ENCODE measurements at regions not wholly inside any gene's neighbourhood (a gene's known extent, or its start where the extent isn't known, plus 50 kb on each side); places are given as distances from the start of the nearest gene placed in this dataset.

DNA sequence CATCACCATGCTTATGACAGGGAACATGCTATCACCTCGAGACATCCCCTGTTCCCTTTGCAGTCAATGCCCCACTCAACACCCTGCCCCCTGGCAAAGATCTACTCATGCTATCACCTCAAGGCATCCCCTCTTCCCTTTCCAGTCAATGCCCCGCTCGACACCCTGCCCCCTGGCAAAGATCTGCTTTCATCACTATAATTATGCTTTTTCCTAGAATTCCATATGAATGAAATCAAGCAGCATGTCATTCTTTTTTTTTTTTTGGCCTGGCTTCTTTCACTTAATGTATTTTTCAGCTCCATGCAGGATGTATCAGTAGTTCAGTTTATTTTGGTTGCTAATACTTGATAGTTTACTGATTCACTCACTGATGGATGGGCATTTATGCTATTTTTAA is 554.9 kb downstream of the CDH26 start:
- peaks cover 39% of the 10 kb centered on the region for H3K4me1 Mint-ChIP-seq
- no peaks in the 10 kb centered on the region for H3K9me3 Mint-ChIP-seq
- H3K4me3 Mint-ChIP-seq: no peak overlapping the region
- DNase-seq (ENCODE audit: low read depth, low spot score): no peak
- H3K27ac Mint-ChIP-seq (ENCODE audit: unreplicated experiment): no peak overlapping the region
- TF ChIP-seq, protein P1, sequence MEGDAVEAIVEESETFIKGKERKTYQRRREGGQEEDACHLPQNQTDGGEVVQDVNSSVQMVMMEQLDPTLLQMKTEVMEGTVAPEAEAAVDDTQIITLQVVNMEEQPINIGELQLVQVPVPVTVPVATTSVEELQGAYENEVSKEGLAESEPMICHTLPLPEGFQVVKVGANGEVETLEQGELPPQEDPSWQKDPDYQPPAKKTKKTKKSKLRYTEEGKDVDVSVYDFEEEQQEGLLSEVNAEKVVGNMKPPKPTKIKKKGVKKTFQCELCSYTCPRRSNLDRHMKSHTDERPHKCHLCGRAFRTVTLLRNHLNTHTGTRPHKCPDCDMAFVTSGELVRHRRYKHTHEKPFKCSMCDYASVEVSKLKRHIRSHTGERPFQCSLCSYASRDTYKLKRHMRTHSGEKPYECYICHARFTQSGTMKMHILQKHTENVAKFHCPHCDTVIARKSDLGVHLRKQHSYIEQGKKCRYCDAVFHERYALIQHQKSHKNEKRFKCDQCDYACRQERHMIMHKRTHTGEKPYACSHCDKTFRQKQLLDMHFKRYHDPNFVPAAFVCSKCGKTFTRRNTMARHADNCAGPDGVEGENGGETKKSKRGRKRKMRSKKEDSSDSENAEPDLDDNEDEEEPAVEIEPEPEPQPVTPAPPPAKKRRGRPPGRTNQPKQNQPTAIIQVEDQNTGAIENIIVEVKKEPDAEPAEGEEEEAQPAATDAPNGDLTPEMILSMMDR (conservative IDR thresholded peaks at IDR 0.05): no peak
- H3K36me3 Mint-ChIP-seq (ENCODE audit: low read depth): no peaks in the 10 kb centered on the region
- H3K27me3 Mint-ChIP-seq (ENCODE audit: low read depth): no peaks in the 10 kb centered on the region

DNA sequence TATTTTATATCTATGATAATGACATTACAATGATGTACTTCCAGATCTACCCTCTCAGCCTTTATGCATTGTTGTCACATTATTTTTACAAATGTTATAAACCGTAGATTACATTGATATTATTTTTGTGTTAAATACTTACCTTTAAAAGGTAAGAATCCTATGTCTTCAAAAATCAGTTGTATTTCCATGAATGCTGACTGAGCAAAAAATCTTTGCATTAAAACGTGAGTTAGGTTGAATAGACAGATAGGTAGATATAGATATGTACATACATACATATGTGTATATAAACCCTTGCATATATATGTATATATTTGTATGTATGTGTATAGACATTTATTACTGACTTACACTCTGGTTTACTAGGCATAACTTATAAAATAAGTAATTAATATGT is 558.2 kb downstream of the CDH26 start:
- no peak for DNase-seq (ENCODE audit: low read depth, low spot score)
- H3K4me3 Mint-ChIP-seq: no peak overlapping the region
- no peaks in the 10 kb centered on the region for H3K9me3 Mint-ChIP-seq

DNA sequence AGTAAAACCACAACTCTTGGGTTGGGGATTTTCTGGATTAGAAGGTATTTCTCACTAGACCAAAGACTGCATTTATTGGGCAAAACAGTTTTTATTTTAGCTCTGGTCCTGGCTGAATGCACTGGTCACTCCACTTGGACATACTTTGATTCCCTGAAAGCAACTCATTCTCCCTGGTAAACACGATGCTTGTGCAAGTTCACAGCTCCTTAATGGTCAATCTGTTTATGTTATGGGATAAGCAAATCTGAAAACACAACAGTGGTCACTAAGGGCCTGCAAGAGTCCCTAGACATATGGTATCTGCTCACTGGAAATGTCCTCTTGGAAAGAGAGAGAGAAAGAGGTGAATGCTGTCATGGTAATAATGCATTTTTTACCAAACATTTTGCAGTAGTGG is 559.8 kb downstream of the CDH26 start:
- H3K36me3 Mint-ChIP-seq (ENCODE audit: low read depth): no peaks in the 10 kb centered on the region
- no peak overlapping the region for H3K27ac Mint-ChIP-seq (ENCODE audit: unreplicated experiment)
- no peak for DNase-seq (ENCODE audit: low read depth, low spot score)
- H3K27me3 Mint-ChIP-seq (ENCODE audit: low read depth): no peaks in the 10 kb centered on the region
- peaks cover 5% of the 10 kb centered on the region for H3K4me1 Mint-ChIP-seq
- TF ChIP-seq, protein P1 (conservative IDR thresholded peaks at IDR 0.05): no peak
- H3K4me3 Mint-ChIP-seq: no peak overlapping the region
- H3K9me3 Mint-ChIP-seq: no peaks in the 10 kb centered on the region

More for the DNA sequence above, 558.2 kb downstream of the CDH26 start:
- Mint-ChIP-seq H3K27me3 (ENCODE audit: low read depth) (no peaks in the 10 kb centered on the region), H3K27ac (ENCODE audit: unreplicated experiment) (no peak overlapping the region), H3K4me1 (peaks cover 21% of the 10 kb centered on the region), H3K36me3 (ENCODE audit: low read depth) (no peaks in the 10 kb centered on the region)
- TF ChIP-seq, protein P1 (conservative IDR thresholded peaks at IDR 0.05): no peak

DNA sequence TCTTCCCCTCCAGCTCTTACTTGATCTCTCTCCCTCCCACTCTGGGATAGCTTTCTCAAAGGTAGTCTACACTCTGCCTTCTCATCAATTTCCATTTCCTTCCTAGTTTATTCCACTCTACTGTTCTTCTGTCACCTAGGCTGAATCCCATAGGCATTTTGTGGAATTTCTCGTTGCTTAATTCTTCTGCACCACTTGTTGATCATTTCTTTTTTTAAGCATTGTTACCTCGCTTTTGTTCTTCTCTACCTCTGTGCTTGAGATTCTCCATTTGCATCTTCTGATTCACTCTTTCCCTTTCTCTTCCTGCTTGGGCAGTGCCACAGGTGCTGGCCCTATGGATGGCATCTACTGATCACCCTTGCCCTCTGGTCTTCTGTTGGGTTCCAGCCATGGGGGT is 567.2 kb downstream of the CDH26 start:
- no peak for DNase-seq (ENCODE audit: low read depth, low spot score)
- H3K27me3 Mint-ChIP-seq (ENCODE audit: low read depth): no peaks in the 10 kb centered on the region
- TF ChIP-seq, protein P1 (conservative IDR thresholded peaks at IDR 0.05): no peak
- peaks cover 10% of the 10 kb centered on the region for H3K9me3 Mint-ChIP-seq
- no peak overlapping the region for H3K4me3 Mint-ChIP-seq
- H3K36me3 Mint-ChIP-seq (ENCODE audit: low read depth): no peaks in the 10 kb centered on the region
- H3K27ac Mint-ChIP-seq (ENCODE audit: unreplicated experiment): no peak overlapping the region
- H3K4me1 Mint-ChIP-seq: no peaks in the 10 kb centered on the region

DNA sequence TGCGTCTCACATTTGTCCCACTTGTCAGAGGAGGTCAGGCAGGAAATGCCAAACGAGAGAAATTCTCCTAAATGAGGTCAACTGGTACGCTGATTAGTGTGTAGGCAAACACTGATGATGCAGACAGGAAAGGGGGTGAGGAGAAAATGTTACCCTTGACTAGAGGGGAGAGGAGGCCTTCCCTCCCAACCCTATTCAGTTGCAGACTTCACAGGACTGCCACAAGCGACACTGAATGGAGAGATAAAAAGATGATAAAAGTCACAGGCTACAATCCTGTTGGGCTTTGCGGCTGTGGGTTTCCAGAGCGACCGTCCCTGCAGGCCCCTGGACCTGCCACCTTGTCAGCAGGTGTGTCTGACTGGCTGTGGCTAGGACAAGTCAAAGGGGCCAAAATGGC is 569.4 kb downstream of the CDH26 start:
- no peak overlapping the region for H3K27ac Mint-ChIP-seq (ENCODE audit: unreplicated experiment)
- no peaks in the 10 kb centered on the region for H3K36me3 Mint-ChIP-seq (ENCODE audit: low read depth)
- no peak overlapping the region for H3K4me3 Mint-ChIP-seq
- TF ChIP-seq, protein P1 (conservative IDR thresholded peaks at IDR 0.05): no peak
- H3K4me1 Mint-ChIP-seq: no peaks in the 10 kb centered on the region
- DNase-seq (ENCODE audit: low read depth, low spot score): no peak
- H3K27me3 Mint-ChIP-seq (ENCODE audit: low read depth): no peaks in the 10 kb centered on the region
- H3K9me3 Mint-ChIP-seq: peaks cover 10% of the 10 kb centered on the region

DNA sequence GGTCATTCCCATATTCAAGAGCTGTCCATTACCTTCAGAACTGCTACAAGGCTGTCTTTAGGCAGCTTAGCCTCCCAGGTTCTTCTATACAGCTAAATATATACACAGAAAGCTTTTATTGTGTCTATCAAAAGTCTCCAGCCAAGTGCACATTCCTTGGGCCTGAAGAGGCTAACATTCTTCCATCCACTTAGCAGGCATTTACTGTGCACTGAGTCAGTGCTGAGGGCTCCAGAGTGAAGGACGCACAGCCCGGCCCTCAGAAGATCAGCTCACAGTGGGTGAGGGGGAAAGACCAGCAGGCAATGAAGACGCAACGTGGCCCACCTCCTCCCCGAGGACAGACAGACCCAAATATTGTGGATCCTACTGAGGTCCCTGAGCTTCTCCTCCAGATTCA is 569.9 kb downstream of the CDH26 start:
- Mint-ChIP-seq H3K4me3 (no peak overlapping the region), H3K4me1 (no peaks in the 10 kb centered on the region), H3K27me3 (ENCODE audit: low read depth) (no peaks in the 10 kb centered on the region)

More for the DNA sequence above, 569.9 kb downstream of the CDH26 start:
- DNase-seq (ENCODE audit: low read depth, low spot score): no peak
- H3K36me3 Mint-ChIP-seq (ENCODE audit: low read depth): no peaks in the 10 kb centered on the region
- TF ChIP-seq, protein P1 (conservative IDR thresholded peaks at IDR 0.05): no peak
- no peak overlapping the region for H3K27ac Mint-ChIP-seq (ENCODE audit: unreplicated experiment)
- H3K9me3 Mint-ChIP-seq: peaks cover 10% of the 10 kb centered on the region

Data from neural crest cell (in vitro differentiated cells).